MM.1S (cell line): ENCODE measurements at regions not wholly inside any gene's neighbourhood (a gene's known extent, or its start where the extent isn't known, plus 50 kb on each side); places are given as distances from the start of the nearest gene placed in this dataset.

Experiments
- CTCF ChIP-seq: fragments of 300-600 bp; sonication (generic); IDR thresholded peaks from 2 replicates; pipeline ENCODE4 v1.5.1; 2016; ENCODE audit warnings: antibody characterized with exemption, low read length, mixed read lengths
- EZH2 ChIP-seq: fragments of 300-600 bp; sonication (generic); optimal IDR thresholded peaks from 2 replicates; pipeline ENCODE3; 2017; ENCODE audit warnings: low read depth, mild to moderate bottlenecking, antibody characterized with exemption, low read length, mixed read lengths
- EZH2phosphoT487 ChIP-seq: fragments of 300-600 bp; sonication (generic); IDR thresholded peaks from 2 replicates; pipeline ENCODE4 v1.6.1; 2018; ENCODE audit warnings: antibody characterized with exemption, low read length

- no peak for TF ChIP-seq CTCF
- TF ChIP-seq EZH2 = no peak
- TF ChIP-seq EZH2phosphoT487 = no peak
These were observed 120.1 kb upstream of the PITRM1 start for GRCh38 chr10:3292636-3293035.
